ENCODE measurements at regions not wholly inside any gene's neighbourhood (a gene's known extent, or its start where the extent isn't known, plus 50 kb on each side); places are given as distances from the start of the nearest gene placed in this dataset.
"Not testable (repeated sequence)": the region's sequence is repeated elsewhere in the genome, so short reads cannot be mapped to it uniquely, and the experiment has no call there.

DNA sequence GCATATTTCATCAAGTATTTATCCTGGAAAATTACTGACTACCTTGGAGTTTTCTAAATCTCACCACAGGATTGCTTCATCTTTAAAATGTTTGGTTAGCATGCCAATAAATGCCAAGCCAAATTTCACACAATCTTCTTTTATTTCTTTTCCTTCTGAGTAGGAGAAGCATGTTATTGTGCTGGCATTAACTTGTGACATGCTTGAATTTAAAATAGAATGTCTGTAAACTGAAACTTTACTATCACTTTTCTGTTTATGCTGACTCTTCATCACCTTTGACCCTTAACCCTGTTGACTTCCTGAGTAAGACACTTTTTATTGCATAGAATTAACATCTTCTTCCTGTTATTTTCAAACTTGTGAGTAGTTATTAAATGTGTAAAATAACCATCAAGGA lies 56.2 kb upstream of the LRRTM4 start:
- Histone ChIP-seq H3K27me3 (ENCODE audit: control insufficient read depth, insufficient read depth, low read length) (no peaks in the 10 kb centered on the region), H3K9me3 (replicated peaks; ENCODE audit: low read length) (no peaks in the 10 kb centered on the region), H3K36me3 (ENCODE audit: insufficient read depth, low read length) (no peaks in the 10 kb centered on the region), H3K4me1 (ENCODE audit: control insufficient read depth, insufficient read depth, low read length) (no peaks in the 10 kb centered on the region), H3K4me2 (ENCODE audit: low read length) (no peak overlapping the region), H3K9ac (ENCODE audit: low read depth, low read length) (no peak overlapping the region), H3K4me3 (ENCODE audit: low read length) (no peak overlapping the region)

DNA sequence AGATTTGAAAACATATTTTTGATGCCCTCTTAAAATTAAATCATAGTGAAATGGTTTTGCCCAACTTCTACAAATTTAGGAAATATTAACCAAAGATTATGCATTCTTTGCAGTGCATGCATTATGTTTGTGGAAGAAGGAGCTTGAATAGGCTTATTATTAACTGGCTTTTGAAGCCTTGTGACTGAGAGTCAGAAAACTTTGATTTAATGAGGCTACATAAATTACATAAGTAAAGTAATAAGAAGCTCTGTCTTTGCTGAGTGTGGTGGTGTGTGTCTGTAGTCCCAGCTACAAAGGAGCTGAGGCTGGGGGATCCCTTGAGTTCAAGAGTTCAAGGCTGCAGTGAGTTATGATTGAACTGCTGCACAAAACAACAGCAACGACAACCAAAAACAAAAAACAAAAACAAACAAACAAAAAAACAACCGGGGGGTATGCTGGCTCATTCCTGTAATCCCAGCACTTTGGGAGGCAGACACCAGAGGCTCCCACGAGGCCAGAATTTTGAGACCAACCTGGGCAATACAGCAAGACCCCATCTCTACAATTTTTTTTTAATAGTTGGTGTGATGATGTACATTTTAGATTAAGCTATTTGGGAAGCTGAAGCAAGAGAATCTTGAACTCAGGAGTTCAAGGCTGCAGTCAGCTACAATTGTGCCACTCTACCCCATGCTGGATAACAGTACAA lies 57.0 kb upstream of the LRRTM4 start:
- Histone ChIP-seq H3K27me3 (ENCODE audit: control insufficient read depth, insufficient read depth, low read length) (no peaks in the 10 kb centered on the region), H3K4me3 (ENCODE audit: low read length) (no peak overlapping the region), H3K4me2 (ENCODE audit: low read length) (no peak overlapping the region), H3K9me3 (replicated peaks; ENCODE audit: low read length) (no peaks in the 10 kb centered on the region), H3K9ac (ENCODE audit: low read depth, low read length) (no peak overlapping the region), H3K36me3 (ENCODE audit: insufficient read depth, low read length) (no peaks in the 10 kb centered on the region), H3K4me1 (ENCODE audit: control insufficient read depth, insufficient read depth, low read length) (no peaks in the 10 kb centered on the region)

DNA sequence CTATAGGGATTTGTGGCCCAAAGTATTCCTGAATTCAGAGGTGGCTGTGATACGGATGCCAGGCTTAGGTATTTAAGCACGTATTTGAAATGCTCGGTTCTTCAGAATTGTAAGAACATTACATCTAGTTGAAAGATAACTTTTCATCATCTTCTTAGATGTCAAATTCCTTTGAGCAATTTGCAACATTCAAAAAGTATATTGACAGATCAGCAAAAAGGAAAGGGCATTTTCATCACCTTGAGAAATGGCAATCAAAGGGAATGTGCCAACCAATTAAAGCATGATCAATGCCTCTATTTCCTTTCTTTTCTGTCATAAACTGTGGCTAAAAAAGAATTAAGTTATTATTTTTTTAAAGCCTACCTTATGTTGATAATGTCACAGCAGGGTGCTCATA lies 66.3 kb upstream of the LRRTM4 start:
- H3K36me3 ChIP-seq (ENCODE audit: insufficient read depth, low read length), result no peaks in the 10 kb centered on the region
- no peak overlapping the region for H3K9ac ChIP-seq (ENCODE audit: low read depth, low read length)
- no peaks in the 10 kb centered on the region for H3K9me3 ChIP-seq (replicated peaks; ENCODE audit: low read length)
- H3K27me3 ChIP-seq (ENCODE audit: control insufficient read depth, insufficient read depth, low read length), result no peaks in the 10 kb centered on the region
- no peak overlapping the region for H3K4me3 ChIP-seq (ENCODE audit: low read length)
- no peak overlapping the region for H3K4me2 ChIP-seq (ENCODE audit: low read length)
- H3K4me1 ChIP-seq (ENCODE audit: control insufficient read depth, insufficient read depth, low read length), result no peaks in the 10 kb centered on the region

DNA sequence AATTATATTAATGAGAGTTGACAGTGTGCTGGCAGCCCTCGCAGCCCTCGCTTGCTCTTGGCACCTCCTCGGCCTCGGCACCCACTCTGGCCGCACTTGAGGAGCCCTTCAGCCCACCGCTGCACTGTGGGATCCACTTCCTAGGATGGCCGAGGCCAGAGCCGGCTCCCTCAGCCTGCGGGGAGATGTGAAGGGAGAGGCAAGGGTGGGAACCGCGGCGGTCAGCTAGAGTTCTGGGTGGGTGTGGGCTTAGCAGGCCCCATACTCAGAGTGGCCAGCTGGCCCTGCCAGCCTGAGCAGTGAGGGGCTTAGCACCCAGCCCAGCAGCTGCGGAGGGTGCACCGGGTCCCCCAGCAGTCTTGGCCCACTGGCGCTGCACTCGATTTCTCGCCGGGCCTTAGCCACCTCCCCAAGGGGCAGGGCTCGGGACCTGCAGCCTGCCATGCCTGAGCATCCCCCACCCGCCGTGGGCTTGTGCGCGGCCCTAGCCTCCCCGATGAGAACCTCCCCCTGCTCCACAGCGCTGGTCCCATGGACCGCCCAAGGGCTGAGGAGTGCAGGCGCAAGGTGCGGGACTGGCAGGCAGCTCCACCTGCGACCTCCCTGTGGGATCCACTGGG lies 68.2 kb upstream of the LRRTM4 start:
- Histone ChIP-seq H3K4me1 (ENCODE audit: control insufficient read depth, insufficient read depth, low read length) (no peaks in the 10 kb centered on the region), H3K4me3 (ENCODE audit: low read length) (no peak overlapping the region), H3K36me3 (ENCODE audit: insufficient read depth, low read length) (no peaks in the 10 kb centered on the region), H3K27me3 (ENCODE audit: control insufficient read depth, insufficient read depth, low read length) (no peaks in the 10 kb centered on the region), H3K4me2 (ENCODE audit: low read length) (no peak overlapping the region), H3K9ac (ENCODE audit: low read depth, low read length) (no peak overlapping the region), H3K9me3 (replicated peaks; ENCODE audit: low read length) (no peaks in the 10 kb centered on the region)

DNA sequence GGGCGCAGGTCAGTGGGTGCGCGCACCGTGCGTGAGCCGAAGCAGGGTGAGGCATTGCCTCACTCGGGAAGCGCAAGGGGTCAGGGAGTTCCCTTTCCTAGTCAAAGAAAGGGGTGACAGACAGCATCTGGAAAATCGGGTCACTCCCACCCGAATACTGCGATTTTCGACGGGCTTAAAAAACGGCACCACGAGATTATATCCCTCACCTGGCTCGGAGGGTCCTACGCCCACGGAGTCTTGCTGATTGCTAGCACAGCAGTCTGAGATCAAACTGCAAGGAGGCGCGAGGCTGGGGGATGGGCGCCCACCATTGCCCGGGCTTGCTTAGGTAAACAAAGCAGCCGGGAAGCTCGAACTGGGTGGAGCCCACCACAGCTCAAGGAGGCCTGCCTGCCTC lies 70.8 kb upstream of the LRRTM4 start:
- H3K27me3 ChIP-seq (ENCODE audit: control insufficient read depth, insufficient read depth, low read length); H3K36me3 ChIP-seq (ENCODE audit: insufficient read depth, low read length); H3K4me1 ChIP-seq (ENCODE audit: control insufficient read depth, insufficient read depth, low read length); H3K4me2 ChIP-seq (ENCODE audit: low read length); H3K9me3 ChIP-seq (replicated peaks; ENCODE audit: low read length); H3K4me3 ChIP-seq (ENCODE audit: low read length); H3K9ac ChIP-seq (ENCODE audit: low read depth, low read length): not testable (repeated sequence)

DNA sequence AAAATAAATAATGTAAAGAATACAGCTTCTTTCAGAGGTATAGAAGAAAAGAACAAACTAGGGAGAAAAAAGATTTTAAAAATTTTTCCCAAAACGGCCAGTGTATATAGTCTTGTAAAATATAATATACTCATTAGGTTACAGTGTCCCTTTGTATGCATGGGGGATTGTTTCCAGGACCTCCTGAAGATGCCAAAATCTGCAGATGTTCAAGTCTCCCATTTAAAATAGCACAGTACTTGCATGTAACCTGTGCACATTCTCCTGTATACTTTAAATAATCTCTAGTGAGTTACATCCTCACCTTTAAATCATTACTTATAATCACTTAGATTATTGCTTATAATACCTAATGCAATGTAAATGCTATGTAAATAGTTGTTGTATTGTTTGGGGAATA lies 80.6 kb upstream of the LRRTM4 start:
- Histone ChIP-seq H3K36me3 (ENCODE audit: insufficient read depth, low read length) (no peaks in the 10 kb centered on the region), H3K9me3 (replicated peaks; ENCODE audit: low read length) (no peaks in the 10 kb centered on the region), H3K9ac (ENCODE audit: low read depth, low read length) (no peak overlapping the region), H3K27me3 (ENCODE audit: control insufficient read depth, insufficient read depth, low read length) (no peaks in the 10 kb centered on the region), H3K4me2 (ENCODE audit: low read length) (no peak overlapping the region), H3K4me1 (ENCODE audit: control insufficient read depth, insufficient read depth, low read length) (no peaks in the 10 kb centered on the region), H3K4me3 (ENCODE audit: low read length) (no peak overlapping the region)

DNA sequence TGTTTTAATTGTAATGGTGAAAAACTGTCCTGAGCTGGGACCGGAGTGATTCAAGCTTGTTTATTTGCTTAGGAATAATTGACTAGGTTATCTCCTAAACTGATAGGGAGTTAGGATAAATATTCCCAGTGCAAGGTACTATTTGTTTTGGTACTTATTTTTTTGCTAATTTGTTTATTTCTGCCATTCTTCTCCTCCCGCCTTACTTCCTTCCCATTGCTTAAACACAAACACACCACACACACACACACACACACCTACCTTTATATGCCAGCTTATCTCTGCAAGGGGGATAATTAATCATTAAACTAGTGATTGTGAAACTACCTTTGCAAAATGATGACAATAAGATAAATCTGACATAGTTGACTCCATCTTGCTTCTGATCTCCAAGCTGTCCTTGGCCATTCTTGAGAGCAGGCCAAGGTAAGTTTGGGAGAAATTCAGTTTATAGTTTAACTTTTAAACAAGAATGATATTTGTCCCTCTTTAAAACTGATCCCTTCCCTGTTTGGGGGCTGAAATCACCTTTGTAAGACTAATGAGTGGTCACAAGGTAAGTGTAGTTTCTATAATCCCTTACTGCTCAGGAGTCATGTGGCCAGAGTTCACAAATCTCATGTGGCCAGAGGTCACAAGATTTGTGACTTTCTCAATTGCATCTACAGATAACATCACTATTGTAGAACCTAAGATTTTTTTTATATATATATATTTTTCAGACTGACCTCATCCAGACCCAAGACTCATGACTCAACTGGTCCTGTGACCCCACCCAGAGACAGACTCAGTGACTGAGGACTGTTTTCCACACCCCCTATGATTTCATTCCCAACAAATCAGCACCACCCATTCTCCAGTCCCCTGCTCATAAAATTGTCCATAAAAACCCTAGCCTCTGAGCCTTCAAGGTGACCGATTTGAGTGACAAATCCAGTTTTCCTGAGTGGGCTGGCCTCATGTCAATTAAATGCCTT lies 83.1 kb upstream of the LRRTM4 start:
- H3K4me3 ChIP-seq (ENCODE audit: low read length), result no peak overlapping the region
- H3K9ac ChIP-seq (ENCODE audit: low read depth, low read length), result no peak overlapping the region
- no peaks in the 10 kb centered on the region for H3K4me1 ChIP-seq (ENCODE audit: control insufficient read depth, insufficient read depth, low read length)
- no peaks in the 10 kb centered on the region for H3K27me3 ChIP-seq (ENCODE audit: control insufficient read depth, insufficient read depth, low read length)
- no peak overlapping the region for H3K4me2 ChIP-seq (ENCODE audit: low read length)
- H3K36me3 ChIP-seq (ENCODE audit: insufficient read depth, low read length), result no peaks in the 10 kb centered on the region
- peaks cover 9% of the 10 kb centered on the region for H3K9me3 ChIP-seq (replicated peaks; ENCODE audit: low read length)

DNA sequence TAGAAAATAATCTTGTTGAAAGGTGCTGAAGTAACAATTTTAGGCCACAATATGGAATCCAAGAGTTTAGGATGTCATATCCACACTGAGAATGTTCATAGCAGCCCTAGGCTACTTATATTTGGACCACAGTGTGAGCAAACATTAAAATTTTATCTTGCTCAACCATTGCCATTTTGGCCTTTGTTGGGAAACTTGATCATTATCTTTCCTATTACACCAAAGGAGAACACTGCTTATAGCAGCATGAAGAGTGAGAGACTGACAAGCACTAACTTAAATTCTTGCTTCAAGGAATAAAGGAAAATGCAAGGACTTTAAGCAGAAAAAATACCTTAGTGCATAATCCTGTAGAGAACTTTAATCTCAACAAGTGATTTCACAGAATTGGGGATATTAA lies 86.3 kb upstream of the LRRTM4 start:
- no peaks in the 10 kb centered on the region for H3K27me3 ChIP-seq (ENCODE audit: control insufficient read depth, insufficient read depth, low read length)
- H3K36me3 ChIP-seq (ENCODE audit: insufficient read depth, low read length), result no peaks in the 10 kb centered on the region
- H3K4me3 ChIP-seq (ENCODE audit: low read length), result no peak overlapping the region
- H3K9me3 ChIP-seq (replicated peaks; ENCODE audit: low read length), result peaks cover 9% of the 10 kb centered on the region
- H3K4me2 ChIP-seq (ENCODE audit: low read length), result no peak overlapping the region
- no peak overlapping the region for H3K9ac ChIP-seq (ENCODE audit: low read depth, low read length)
- no peaks in the 10 kb centered on the region for H3K4me1 ChIP-seq (ENCODE audit: control insufficient read depth, insufficient read depth, low read length)

DNA sequence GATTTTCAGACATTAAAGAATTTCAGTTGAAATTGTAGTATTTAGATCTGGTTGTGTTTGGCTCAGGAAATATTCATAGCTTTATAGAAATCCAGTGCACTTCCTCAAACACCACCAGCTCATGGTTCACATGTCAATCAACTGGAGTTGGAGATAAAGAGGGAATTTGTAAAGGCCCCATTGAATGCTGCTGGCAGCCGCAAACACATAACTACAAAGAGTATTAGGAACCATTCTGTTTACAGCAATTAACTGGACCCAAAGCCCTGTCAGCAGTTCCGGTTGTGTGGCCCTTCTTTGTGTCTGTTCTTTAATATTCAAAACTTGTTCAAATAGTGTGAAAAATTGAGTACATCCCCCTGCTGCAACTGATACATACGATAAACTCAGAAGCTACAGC lies 107.4 kb upstream of the LRRTM4 start:
- Histone ChIP-seq H3K27me3 (ENCODE audit: control insufficient read depth, insufficient read depth, low read length) (no peaks in the 10 kb centered on the region), H3K9ac (ENCODE audit: low read depth, low read length) (no peak overlapping the region), H3K4me3 (ENCODE audit: low read length) (no peak overlapping the region), H3K36me3 (ENCODE audit: insufficient read depth, low read length) (no peaks in the 10 kb centered on the region), H3K9me3 (replicated peaks; ENCODE audit: low read length) (no peaks in the 10 kb centered on the region), H3K4me1 (ENCODE audit: control insufficient read depth, insufficient read depth, low read length) (no peaks in the 10 kb centered on the region), H3K4me2 (ENCODE audit: low read length) (no peak overlapping the region)

DNA sequence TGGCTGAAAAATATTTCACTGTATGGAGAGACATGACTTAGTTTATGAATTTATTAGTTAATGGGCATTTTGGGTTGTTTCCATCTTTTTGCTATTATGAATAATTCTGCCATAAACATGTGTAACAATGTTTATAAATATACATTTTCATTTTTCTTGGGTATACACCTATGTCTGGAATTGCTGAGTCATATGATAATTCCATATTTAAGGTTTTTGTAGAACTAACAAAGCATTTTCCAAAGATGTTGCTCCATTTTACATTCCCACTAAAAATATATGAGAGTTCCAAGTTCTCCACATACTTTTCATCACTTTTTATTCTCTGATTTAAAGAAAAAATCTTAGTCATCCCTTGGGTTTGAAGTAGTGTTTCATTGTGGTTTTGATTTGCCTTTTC lies 108.8 kb upstream of the LRRTM4 start:
- H3K9me3 ChIP-seq (replicated peaks; ENCODE audit: low read length), result no peaks in the 10 kb centered on the region
- H3K36me3 ChIP-seq (ENCODE audit: insufficient read depth, low read length), result no peaks in the 10 kb centered on the region
- no peak overlapping the region for H3K9ac ChIP-seq (ENCODE audit: low read depth, low read length)
- H3K4me1 ChIP-seq (ENCODE audit: control insufficient read depth, insufficient read depth, low read length), result no peaks in the 10 kb centered on the region
- H3K27me3 ChIP-seq (ENCODE audit: control insufficient read depth, insufficient read depth, low read length), result no peaks in the 10 kb centered on the region
- no peak overlapping the region for H3K4me2 ChIP-seq (ENCODE audit: low read length)
- H3K4me3 ChIP-seq (ENCODE audit: low read length), result no peak overlapping the region

DNA sequence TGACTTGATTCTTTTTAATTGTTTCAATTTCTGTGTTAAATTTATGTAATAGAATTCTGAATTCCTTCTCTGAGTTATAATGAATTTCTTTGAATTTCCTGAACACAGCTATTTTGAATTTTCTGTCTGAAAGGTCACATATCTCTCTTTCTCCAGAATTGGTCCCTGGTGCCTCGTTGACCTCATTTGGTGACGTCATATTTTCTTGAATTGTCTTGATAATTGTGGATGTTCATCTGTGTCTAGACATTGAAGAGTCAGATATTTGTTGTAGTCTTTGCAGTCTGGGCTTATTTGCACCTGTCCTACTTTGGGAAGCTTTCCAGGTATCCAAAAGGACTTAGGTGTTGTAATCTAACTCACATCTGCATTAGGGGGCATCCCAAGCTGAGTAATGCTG lies 111.4 kb upstream of the LRRTM4 start:
- H3K4me1 ChIP-seq (ENCODE audit: control insufficient read depth, insufficient read depth, low read length), result no peaks in the 10 kb centered on the region
- H3K9me3 ChIP-seq (replicated peaks; ENCODE audit: low read length), result no peaks in the 10 kb centered on the region
- H3K4me2 ChIP-seq (ENCODE audit: low read length), result no peak overlapping the region
- H3K27me3 ChIP-seq (ENCODE audit: control insufficient read depth, insufficient read depth, low read length), result no peaks in the 10 kb centered on the region
- H3K36me3 ChIP-seq (ENCODE audit: insufficient read depth, low read length), result no peaks in the 10 kb centered on the region
- no peak overlapping the region for H3K9ac ChIP-seq (ENCODE audit: low read depth, low read length)
- no peak overlapping the region for H3K4me3 ChIP-seq (ENCODE audit: low read length)

Data from skeletal muscle satellite cell (primary cell).